COLO829 (cell line): ENCODE measurements at regions not wholly inside any gene's neighbourhood (a gene's known extent, or its start where the extent isn't known, plus 50 kb on each side); places are given as distances from the start of the nearest gene placed in this dataset.

Experiments
- DNase-seq: peaks from one replicate; pipeline ENCODE4 v3.0.0; 2012; ENCODE audit warnings: low spot score

- no peak for DNase-seq
These were observed 184.6 kb upstream of the DMAC1 start for GRCh38 chr9:7984203-7984602.

GRCh38 chr9:7983490-7983889 is 183.9 kb upstream of the DMAC1 start:
- DNase-seq = peak; percentile 28

DNA sequence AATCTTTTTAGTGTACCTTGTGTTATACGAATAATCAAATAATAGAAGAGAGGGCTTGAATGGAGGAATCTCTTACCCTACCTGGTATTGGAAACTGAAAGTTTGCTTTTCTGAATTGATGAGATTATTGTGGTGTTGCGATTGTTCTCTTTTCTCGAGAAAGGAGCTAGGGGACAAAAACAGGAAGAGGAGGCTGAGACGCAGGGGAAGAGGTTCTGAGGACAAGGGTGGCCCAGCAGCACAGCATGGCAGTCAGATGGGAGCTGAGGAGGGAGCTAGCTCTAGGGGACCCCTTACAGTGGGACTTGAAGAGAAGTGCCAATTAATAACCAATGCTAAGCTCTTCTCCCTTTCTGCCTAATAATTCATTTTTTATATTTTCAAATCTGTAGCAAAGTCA is 183.3 kb upstream of the DMAC1 start:
- DNase-seq = no peak

GRCh38 chr9:7980691-7981289 is 181.2 kb upstream of the DMAC1 start:
- no peak for DNase-seq

GRCh38 chr9:7980041-7980440 is 180.5 kb upstream of the DMAC1 start:
- DNase-seq = no peak

DNA sequence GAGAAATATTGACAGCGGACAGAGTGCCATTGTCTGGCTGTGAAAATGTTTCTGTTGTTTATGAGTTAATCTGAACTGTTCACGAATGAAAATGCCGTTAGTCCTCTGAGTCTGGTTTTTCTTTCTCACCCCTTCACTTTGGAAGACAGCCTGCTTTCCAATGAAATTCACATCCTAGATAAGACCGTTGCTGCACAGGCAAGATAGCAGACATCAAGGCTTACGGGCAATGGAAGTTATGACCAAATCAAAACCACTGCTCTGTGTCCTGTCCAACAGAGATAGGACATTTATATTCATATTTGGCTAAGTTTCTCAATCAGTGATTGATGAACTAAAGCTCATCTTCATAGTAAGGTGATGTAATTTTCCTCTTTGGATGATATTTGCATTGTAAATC is 180.0 kb upstream of the DMAC1 start:
- DNase-seq = no peak

DNA sequence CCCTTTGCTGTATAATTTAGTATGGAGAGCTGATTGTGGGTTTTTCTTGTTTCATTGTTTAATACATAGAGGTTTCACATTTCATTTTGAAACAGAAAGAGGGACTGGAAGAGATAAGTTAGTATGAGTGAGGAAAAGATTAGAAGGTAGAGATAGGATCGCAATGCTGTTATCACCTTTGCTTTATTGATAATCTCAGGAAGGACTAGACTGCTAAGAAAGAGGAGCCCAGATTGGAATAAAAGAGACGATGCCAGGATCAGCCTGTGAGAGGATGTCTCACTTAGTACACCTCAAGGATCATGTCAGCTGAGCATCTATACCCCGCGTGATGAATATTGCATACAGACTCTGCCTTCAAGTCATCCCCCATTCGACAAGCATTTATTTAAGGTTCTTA is 178.0 kb upstream of the DMAC1 start:
- DNase-seq = no peak

- no peak for DNase-seq
These were observed 177.3 kb upstream of the DMAC1 start for GRCh38 chr9:7976856-7977255.

DNA sequence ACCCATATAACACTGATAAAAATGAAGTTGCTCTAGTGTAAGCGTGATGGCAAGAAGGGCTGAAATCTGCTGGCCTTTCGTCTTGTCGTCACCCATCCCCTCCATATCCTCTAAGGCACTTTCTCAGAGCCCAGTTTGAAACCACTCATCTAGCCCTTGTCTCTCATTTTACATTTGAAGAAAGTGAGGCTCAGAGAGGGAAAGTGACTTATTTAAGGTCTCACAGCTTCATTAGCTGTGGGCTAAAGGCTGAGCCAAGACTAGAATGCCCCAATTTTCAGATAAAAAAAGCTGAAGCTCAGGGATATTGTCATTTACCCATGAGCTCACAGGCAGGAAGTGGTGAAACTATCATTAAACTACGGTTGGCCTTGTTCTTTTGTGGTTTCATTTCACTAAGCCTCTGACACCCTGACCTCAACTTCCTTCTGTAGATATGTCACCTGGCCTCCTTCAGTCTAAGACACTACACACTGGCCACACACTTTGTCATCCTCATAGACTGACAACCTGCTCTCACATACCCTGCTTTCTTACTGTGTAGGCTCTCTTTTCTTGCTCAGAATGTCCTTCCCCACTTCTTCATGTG is 176.7 kb upstream of the DMAC1 start:
- no peak for DNase-seq

GRCh38 chr9:7975336-7975735 is 175.8 kb upstream of the DMAC1 start:
- DNase-seq = no peak

DNA sequence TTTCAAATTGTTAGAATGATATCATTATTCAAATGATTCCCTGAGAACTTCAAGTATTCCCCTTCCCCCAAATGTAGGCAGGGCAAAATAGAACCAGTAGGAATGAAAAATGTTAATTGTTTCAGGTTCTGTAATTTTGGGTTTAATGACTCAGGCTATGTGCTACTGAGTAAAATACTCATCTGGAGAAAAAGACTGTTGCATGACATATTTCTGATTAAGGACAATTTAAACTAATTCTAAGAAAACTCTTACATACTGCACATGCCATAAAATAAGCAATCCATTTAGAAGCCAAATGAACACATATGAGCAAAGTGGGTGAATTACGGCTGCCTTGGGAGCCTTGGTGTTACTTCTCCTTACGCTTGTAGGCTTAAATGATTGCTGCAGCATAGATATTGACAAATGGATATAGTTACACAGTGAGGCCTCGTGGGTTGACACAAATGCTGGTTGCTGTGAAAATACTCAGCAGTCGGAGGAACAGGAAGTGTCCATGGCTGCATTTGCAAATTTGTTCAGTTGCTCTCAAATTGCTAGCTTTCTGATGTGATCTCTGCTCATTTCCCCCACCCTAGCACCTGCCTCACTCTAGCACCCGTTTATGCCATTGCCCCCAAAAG is 174.9 kb upstream of the DMAC1 start:
- no peak for DNase-seq

DNA sequence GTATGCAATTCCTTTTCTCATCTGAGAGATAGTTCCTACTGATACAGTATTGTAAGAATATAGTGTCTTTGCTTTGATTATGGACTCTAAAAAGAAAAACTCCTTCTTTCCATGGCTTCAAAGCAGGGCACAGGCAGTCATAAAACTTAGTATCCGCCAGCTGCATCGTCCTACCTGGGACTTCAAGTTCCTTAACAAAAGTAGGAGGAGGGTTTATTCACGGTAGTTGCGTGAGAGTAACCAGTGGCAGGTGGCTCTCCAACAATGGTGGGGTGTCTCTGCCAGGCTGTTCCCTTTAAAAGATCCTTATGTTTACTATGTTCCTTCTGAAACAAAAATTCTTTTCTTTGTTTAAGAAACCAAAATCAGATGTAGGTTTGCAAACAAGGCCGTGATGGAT is 173.5 kb upstream of the DMAC1 start:
- DNase-seq = no peak

DNA sequence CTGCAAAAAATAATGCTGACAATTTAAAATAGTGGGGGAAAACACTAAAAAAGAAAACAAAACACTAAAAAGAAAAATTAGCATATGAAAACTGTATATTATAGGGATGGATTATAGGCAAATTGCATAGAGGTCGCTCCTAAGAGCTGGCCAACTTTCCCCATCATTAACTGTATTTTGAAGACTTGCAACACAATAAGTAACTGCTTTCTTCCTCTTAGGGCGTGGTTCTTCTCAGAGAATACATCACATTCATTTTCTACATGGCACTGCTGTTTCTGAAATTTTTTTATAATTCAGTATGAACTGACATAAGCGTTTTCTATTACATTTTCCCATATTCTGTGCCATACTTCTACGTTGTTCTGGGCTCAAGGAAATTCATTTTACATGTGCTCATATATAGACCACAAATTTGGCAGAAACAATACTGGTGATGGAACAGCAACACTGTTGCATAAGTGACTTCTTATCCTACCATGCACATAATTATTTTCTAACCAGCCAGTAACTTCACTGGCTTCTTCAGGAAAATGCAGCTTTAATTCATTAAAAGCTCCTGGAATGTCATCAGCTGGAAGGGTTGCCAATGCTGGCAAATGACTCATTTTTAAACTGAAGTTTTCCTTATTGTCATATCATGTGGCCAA is 171.2 kb upstream of the DMAC1 start:
- no peak for DNase-seq

- no peak for DNase-seq
These were observed 169.1 kb upstream of the DMAC1 start for GRCh38 chr9:7968687-7969086.

DNA sequence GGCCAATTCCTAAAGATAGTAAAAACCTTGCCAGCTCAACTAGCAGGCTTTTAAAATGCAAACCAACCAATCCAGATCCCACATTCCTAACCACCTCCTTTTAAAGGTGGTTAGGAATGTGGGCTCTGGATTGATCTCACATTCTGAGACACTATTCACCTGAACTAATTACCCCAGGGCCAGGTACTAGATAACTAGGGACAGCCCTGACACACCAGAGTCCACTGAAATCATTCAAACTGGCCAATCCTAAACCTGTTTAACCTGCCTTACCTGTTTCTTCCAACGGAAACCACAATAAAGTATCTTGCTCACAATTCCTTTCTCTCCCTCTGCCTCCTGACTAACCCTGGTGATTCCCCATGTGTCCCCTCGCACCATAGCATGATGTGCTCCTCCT is 168.3 kb upstream of the DMAC1 start:
- no peak for DNase-seq

DNA sequence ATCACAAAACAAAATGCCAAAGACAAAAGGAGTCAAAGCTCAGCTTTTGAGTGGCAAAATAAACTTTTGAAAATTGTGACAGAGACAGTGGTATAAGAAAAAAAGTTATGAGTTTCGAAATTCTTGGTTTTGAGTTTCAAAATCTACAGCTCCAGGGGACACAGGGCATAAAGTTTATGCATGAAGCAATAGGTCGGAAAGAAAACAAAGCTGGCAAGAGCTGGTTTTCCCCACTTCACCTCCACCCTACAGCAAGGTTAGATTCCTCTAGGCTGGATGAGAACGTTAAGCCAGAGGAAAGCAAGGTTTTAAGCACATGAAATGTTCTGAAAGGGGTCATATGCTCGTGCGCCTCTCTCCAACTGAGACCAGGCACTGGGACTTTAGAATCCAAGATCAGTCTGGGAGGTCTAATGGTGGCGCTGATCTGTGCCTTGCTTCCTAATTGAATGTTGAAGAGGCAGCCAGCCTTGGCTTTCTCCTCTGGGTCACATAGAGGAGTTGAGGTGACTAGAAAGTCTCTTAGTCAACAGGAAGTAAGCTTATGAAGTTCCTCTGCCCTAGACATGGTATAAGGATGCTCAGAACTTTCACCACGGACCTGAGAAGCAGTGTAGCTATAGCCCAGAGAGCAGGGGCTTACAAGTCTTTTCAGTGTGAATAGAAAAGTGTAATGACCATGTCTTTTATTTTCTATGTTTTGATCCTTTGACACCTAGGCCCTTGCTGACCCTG is 167.7 kb upstream of the DMAC1 start:
- no peak for DNase-seq

- no peak for DNase-seq
These were observed 165.5 kb upstream of the DMAC1 start for GRCh38 chr9:7965063-7965462.

- no peak for DNase-seq
These were observed 163.4 kb upstream of the DMAC1 start for GRCh38 chr9:7963026-7963425.

GRCh38 chr9:7961076-7961475 is 161.5 kb upstream of the DMAC1 start:
- no peak for DNase-seq

- DNase-seq = no peak
These were observed 160.9 kb upstream of the DMAC1 start for GRCh38 chr9:7960320-7961050.

DNA sequence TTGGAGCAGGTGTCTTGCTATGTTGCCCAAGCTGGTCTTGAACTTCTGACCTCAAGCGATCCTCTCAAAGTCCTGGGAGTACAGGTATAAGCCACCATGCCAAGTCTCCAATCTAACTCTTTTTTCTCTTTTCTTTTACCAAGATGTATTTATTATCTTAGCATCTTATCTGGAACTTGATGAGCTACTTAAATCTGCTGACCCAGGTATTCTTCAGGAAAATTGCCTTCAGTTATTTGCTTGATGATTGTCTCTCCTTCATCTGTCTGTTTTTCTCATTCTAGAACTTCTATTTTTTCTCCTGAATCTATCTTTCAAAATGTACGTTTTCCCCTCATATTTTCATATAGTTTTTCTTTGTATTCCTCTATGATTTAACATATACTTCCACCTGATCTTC is 158.2 kb upstream of the DMAC1 start:
- DNase-seq = no peak

- DNase-seq = no peak
These were observed 148.0 kb upstream of the DMAC1 start for GRCh38 chr9:7947577-7947976.
